ENCODE measurements at regions not wholly inside any gene's neighbourhood (a gene's known extent, or its start where the extent isn't known, plus 50 kb on each side); places are given as distances from the start of the nearest gene placed in this dataset.

- TF ChIP-seq POLR2AphosphoS5 (IDR thresholded peaks at IDR 0.05; ENCODE audit: low read depth, low read length) (no peak), REST (IDR thresholded peaks at IDR 0.05; ENCODE audit: insufficient read depth in 1 of 2, low read depth in 2 of 2, low read length in 2 of 2) (no peak), FOXP2 (optimal IDR thresholded peaks at IDR 0.05; ENCODE audit: borderline replicate concordance, extremely low read depth, extremely low read length, insufficient read depth) (no peak)
These were observed 445.5 kb upstream of the IGFBP3 start for GRCh38 chr7:46366526-46366925.
